GOT3 (cell line): ENCODE measurements at regions not wholly inside any gene's neighbourhood (a gene's known extent, or its start where the extent isn't known, plus 50 kb on each side); places are given as distances from the start of the nearest gene placed in this dataset.
"Not testable (repeated sequence)": the region's sequence is repeated elsewhere in the genome, so short reads cannot be mapped to it uniquely, and the experiment has no call there.

Source experiments
- DNase-seq: peaks from one replicate; lab custom pipeline; 2025; ENCODE audit warnings: mixed read lengths; lab: John Stamatoyannopoulos, UW

GRCh38 chr1:222240536-222241181 lies 307.2 kb downstream of the HHIPL2 start:
- DNase-seq = no peak

- no peak for DNase-seq
Observed at GRCh38 chr1:222239130-222239529, 308.8 kb downstream of the HHIPL2 start.

GRCh38 chr1:222234351-222234750 lies 313.6 kb downstream of the HHIPL2 start:
- DNase-seq = no peak

- no peak for DNase-seq
Observed at GRCh38 chr1:222233444-222234158, 314.3 kb downstream of the HHIPL2 start.

GRCh38 chr1:222232842-222233241 lies 315.1 kb downstream of the HHIPL2 start:
- no peak for DNase-seq

- no peak for DNase-seq
Observed at GRCh38 chr1:222229672-222230312, 318.1 kb downstream of the HHIPL2 start.

GRCh38 chr1:222225316-222225691 lies 322.6 kb downstream of the HHIPL2 start:
- DNase-seq = no peak

GRCh38 chr1:222224636-222225315 lies 323.1 kb downstream of the HHIPL2 start:
- no peak for DNase-seq

- no peak for DNase-seq
Observed at GRCh38 chr1:222224156-222224555, 323.7 kb downstream of the HHIPL2 start.

GRCh38 chr1:222223010-222223409 lies 324.9 kb downstream of the HHIPL2 start:
- no peak for DNase-seq

GRCh38 chr1:222216255-222216754 lies 331.6 kb downstream of the HHIPL2 start:
- no peak for DNase-seq

- no peak for DNase-seq
Observed at GRCh38 chr1:222210776-222211175, 337.1 kb downstream of the HHIPL2 start.

- DNase-seq = no peak
Observed at GRCh38 chr1:222204475-222204874, 343.4 kb downstream of the HHIPL2 start.

GRCh38 chr1:222202831-222203230 lies 345.1 kb downstream of the HHIPL2 start:
- DNase-seq = no peak

- DNase-seq = no peak
Observed at GRCh38 chr1:222196736-222197135, 351.2 kb downstream of the HHIPL2 start.

GRCh38 chr1:222196288-222196687 lies 351.6 kb downstream of the HHIPL2 start:
- DNase-seq = no peak

- no peak for DNase-seq
Observed at GRCh38 chr1:222195857-222196256, 352.0 kb downstream of the HHIPL2 start.

- no peak for DNase-seq
Observed at GRCh38 chr1:222189218-222189617, 358.7 kb downstream of the HHIPL2 start.

GRCh38 chr1:222187566-222188332 lies 360.2 kb downstream of the HHIPL2 start:
- no peak for DNase-seq

- no peak for DNase-seq
Observed at GRCh38 chr1:222182641-222183040, 365.3 kb downstream of the HHIPL2 start.

- DNase-seq = no peak
Observed at GRCh38 chr1:222181191-222181590, 366.7 kb downstream of the HHIPL2 start.

GRCh38 chr1:222177496-222177895 lies 370.4 kb downstream of the HHIPL2 start:
- DNase-seq = not testable (repeated sequence)
